GM21381 (cell line): ENCODE measurements at regions not wholly inside any gene's neighbourhood (a gene's known extent, or its start where the extent isn't known, plus 50 kb on each side); places are given as distances from the start of the nearest gene placed in this dataset.
"Not testable (repeated sequence)": the region's sequence is repeated elsewhere in the genome, so short reads cannot be mapped to it uniquely, and the experiment has no call there.

Experiments used
- ATAC-seq: cut with Tn5 transposase; IDR thresholded peaks from one replicate; pipeline ENCODE4 v1.9.1; 2021; ENCODE audit warnings: mild to moderate bottlenecking, moderate library complexity; ENCODE audit not compliant: unreplicated experiment

DNA sequence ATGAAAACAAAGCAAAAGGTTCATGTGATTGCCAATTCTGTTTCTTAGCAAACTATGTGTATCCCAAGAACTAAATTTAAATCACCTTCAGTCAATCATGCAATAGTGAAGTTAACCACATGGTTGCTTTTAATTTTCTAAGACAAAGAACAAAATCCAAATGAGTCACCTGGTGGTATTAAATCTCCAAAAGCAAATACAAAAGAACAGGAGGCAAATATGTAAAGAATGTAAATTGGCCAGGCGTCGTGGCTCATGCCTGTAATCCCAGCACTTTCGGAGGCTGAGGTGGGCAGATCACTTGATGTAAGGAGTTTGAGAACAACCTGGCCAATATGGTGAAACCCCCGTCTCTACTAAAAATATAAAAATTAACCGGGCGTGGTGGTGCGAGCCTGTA, 54.2 kb upstream of the PIK3R4 start:
- ATAC-seq: no peak

DNA sequence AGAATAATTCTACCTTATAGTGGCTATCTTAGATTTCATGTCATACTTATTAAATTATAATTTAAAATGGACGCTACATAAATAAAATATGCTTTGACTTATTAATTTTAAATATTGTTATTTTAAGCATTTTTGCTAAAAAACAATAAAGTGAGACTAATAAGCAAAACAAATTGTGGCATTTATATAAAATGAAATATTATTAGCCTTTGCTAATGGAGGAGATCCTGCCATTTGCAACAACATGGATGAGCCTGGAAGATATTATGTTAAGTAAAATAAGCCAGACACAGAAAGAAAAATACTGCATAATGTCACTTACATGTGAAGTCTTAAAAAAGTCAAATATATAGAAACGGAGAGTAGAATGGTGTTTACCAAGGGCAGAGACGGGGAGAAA, 54.8 kb upstream of the PIK3R4 start:
- ATAC-seq: no peak

DNA sequence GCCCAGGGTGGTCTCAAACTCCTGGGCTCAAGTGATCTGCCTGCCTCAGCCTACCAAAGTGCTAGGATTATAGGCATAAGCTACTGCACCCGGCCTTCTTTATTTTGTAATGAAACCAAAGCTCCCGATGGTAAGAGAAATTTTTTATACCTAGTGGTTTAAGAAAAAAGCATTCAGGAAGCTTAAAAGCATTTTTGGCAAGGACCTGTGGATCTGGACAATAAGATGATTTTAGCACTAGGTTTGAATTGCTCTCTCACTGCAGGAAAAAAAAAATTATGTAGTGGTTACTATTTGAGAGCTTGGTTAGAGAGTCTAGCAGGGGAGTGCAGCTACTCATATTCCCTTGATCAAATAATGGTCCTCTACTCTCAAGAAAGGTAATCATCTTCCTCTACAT, 64.9 kb upstream of the PIK3R4 start:
- no peak for ATAC-seq

GRCh38 chr3:130814691-130815472, 68.3 kb upstream of the PIK3R4 start:
- ATAC-seq: no peak

DNA sequence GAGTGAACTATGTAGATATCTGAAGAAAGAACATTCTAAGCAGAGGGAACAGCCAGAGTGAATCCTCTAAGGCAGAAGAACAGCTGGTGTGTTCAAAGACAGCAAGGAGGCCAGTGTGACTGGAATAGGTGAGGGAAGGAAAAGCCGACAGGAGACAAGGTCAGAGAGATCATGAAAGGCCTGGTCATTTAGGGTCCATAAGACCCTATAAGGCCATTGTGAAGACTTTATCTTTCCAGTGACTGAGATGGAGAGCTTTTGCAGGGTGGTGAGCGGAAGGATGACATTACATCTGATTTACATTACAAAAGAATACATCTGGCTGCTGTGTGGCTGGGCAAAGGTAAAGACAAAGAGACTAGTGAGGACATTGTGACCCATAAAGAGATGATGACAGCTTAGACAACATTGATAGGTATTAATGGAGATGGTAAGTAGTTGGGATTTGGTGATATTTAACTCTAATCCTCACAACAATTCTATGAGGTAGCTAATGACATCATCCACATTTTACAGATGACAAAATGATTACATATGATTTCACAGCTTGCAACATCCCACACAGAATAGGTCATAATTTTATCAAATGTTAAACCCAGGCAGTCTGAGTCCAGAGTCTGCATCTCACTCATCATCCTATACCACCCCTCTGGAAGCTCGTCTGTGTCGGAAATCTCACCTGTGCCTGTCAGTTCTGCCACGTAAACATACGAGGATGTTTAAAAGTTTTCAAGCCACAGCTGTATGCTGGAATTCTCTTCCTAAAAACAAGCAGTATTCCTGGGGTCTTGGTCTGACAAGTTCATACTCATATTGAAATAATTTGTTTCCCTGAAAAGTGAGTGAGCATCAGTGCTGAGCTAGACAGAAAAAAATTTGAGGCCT, 70.2 kb upstream of the PIK3R4 start:
- ATAC-seq: no peak

DNA sequence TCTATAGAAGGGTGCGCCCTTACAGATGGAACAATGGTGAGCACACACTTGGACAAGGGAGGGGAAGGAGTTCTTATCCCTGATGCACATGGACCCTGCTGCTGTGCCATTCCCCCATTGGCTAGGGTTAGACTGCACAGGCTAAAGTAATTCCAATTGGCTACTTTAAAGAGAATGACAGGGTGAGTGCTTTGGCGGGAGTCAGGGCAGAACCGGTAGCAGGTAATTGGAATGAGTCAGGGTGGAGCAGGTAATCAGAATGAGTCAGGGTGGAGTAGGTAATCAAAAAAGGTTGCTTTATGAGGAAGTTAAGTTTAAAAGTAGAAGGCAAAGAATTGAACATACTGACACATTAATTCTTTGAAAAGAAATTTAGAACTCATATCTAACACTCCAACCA, 71.4 kb upstream of the PIK3R4 start:
- ATAC-seq: not testable (repeated sequence)

DNA sequence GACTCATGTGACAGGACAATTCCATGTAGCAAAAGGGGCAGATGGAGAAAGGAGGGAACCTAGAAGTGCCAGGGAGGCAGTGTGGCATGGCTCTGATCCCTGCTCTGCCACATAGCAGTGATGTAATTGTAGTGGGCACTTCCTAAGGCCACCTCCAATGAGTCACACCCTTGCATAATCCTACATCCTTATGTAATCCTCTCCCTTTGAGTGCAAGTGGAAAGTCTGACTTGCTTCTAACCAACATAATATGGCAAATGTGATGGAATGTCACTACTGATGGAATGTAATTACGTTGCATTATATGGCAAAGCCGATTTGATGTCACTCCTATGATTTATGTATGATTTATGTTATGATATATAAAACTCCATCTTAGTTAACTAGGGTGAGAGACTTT, 72.9 kb upstream of the ATP2C1 start:
- ATAC-seq: no peak

- ATAC-seq: no peak
Measured at GRCh38 chr3:130821806-130822205, 72.1 kb upstream of the ATP2C1 start.

DNA sequence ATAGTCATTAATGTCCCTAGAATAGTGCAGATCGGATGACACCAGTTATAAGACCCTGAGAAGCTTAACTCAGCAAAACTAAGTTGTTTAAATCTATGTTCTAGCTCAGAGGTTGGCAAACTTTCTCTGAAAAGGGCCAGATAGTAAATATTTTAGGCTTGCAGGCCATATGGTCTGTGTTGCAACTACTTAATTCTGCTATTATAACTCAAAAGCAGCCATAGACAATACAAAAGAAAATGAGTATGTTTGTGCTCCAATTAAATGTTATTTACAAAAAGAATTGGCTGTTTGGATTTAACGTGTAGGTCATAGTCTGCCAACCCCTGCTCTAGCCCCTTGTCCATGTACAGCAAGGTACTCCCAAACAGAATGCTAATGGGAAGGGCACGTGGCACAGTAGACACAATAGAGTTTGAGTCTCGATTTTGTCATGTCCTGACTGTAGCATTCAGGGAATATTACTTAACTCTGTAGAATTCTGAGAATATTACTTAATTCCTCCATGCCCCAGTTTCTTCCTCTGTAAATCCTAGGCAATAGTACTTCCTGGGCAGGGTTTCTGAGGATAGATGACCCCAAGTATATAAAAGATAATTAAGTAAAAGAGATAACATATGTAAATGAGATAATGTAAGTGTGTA, 70.5 kb upstream of the ATP2C1 start:
- ATAC-seq: no peak

DNA sequence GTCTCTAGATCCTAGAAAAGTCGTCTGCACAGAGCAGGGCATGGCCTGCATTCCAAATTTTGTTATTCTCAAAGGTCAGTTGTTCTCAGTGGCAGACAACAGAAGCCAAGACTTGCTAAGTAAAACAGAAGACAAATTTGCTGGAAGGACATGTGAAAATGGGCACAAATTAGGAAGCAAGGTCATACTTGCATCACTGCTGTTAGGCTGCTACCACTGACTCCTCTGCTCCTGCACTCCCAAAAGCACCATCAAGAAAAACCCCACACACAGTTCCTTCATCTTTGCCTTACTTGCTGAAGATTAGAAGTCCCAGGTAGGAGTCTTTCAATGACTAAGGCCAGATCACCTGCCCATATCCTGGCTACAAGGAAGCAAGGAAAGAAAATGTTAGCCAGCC, 69.9 kb upstream of the ATP2C1 start:
- ATAC-seq: no peak

DNA sequence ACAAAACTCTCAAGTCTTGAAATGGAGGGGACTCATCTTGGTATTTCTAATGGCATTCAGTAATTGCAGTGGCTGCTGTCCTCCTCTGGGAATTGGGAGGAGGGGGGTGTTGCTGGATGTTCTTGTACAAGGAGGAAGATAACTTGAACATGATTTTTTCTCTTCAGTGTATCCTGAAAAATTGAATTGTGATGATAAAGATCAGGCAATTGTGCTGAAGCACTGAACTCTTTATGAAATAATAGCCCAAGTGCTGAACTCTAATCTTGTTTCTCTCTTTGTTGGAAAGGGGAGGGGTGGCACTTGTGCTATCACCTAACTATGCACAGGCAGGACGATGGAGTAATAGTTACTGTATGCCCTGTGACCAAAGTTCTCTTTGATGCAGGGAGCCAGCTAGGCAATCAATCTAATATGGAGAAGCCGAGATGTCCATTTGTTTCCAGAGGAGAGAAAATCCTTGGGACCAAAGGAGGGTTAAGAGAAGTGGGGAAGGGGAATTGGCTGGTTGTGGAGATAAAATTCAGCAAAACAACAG, 68.1 kb upstream of the ATP2C1 start:
- no peak for ATAC-seq

- ATAC-seq: no peak
Measured at GRCh38 chr3:130826516-130827182, 67.2 kb upstream of the ATP2C1 start.

DNA sequence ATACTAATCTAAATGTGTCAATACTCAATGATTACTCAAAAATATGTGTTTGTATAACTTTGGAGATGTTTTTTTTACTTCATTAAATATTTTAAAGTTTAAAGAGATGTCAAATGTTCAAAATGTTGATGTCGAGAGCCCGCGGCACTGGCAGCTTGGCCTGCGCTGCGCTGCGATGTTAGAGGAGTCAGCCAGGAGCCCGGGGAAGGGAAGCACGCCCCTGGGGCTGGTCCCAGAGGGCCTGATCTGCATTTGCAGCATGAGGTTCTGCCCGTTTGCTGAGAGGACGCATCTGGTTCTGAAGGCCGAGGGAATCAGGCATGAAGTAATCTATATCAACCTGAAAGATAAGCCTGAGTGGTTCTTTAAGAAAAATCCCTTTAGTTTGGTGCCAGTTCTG, 66.4 kb upstream of the ATP2C1 start:
- no peak for ATAC-seq

- ATAC-seq: no peak
Measured at GRCh38 chr3:130828948-130829947, 64.6 kb upstream of the ATP2C1 start.

- no peak for ATAC-seq
Measured at GRCh38 chr3:130831719-130832400, 62.0 kb upstream of the ATP2C1 start.

DNA sequence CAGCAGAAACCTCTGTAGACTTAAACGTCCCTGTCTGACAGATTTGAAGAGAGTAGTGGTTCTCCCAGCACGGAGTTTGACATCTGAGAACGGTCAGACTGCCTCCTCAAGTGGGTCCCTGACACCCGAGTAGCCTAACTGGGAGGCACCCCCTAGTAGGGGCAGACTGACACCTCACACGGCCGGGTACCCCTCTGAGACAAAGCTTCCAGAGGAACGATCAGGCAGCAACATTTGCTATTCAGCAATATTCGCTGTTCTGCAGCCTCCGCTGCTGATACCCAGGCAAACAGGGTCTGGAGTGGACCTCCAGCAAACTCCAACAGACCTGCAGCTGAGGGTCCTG, 61.5 kb upstream of the ATP2C1 start:
- not testable (repeated sequence) for ATAC-seq

- no peak for ATAC-seq
Measured at GRCh38 chr3:130834476-130834875, 59.4 kb upstream of the ATP2C1 start.

GRCh38 chr3:130835483-130835882, 58.4 kb upstream of the ATP2C1 start:
- no peak for ATAC-seq

GRCh38 chr3:130838898-130839600, 54.8 kb upstream of the ATP2C1 start:
- ATAC-seq: no peak
